GM21737 (cell line): ENCODE measurements at regions not wholly inside any gene's neighbourhood (a gene's known extent, or its start where the extent isn't known, plus 50 kb on each side); places are given as distances from the start of the nearest gene placed in this dataset.
"Not testable (repeated sequence)": the region's sequence is repeated elsewhere in the genome, so short reads cannot be mapped to it uniquely, and the experiment has no call there.

ENCODE experiments used
- ATAC-seq: cut with Tn5 transposase; IDR thresholded peaks from one replicate; pipeline ENCODE4 v1.9.1; 2021; ENCODE audit warnings: mild to moderate bottlenecking, moderate library complexity; ENCODE audit not compliant: unreplicated experiment

GRCh38 chr5:164251781-164252180 is 746.4 kb downstream of the MAT2B start:
- not testable (repeated sequence) for ATAC-seq

GRCh38 chr5:164253764-164254163 is 748.3 kb downstream of the MAT2B start:
- no peak for ATAC-seq

GRCh38 chr5:164255598-164256213 is 750.3 kb downstream of the MAT2B start:
- no peak for ATAC-seq

- no peak for ATAC-seq
Observed at GRCh38 chr5:164256351-164256750, 750.9 kb downstream of the MAT2B start.

- no peak for ATAC-seq
Observed at GRCh38 chr5:164256954-164257353, 751.5 kb downstream of the MAT2B start.

- ATAC-seq: no peak
Observed at GRCh38 chr5:164265566-164265965, 760.1 kb downstream of the MAT2B start.

GRCh38 chr5:164266571-164266970 is 761.2 kb downstream of the MAT2B start:
- no peak for ATAC-seq

- ATAC-seq: no peak
Observed at GRCh38 chr5:164277720-164278119, 772.3 kb downstream of the MAT2B start.

- ATAC-seq: no peak
Observed at GRCh38 chr5:164289526-164289925, 784.1 kb downstream of the MAT2B start.

GRCh38 chr5:164296603-164297080 is 791.2 kb downstream of the MAT2B start:
- no peak for ATAC-seq

- ATAC-seq: no peak
Observed at GRCh38 chr5:164298165-164298564, 792.7 kb downstream of the MAT2B start.

- ATAC-seq: no peak
Observed at GRCh38 chr5:164300295-164300694, 794.9 kb downstream of the MAT2B start.

- ATAC-seq: no peak
Observed at GRCh38 chr5:164301136-164301535, 795.7 kb downstream of the MAT2B start.

- ATAC-seq: no peak
Observed at GRCh38 chr5:164301708-164302107, 796.3 kb downstream of the MAT2B start.

GRCh38 chr5:164302533-164303235 is 797.3 kb downstream of the MAT2B start:
- no peak for ATAC-seq

- no peak for ATAC-seq
Observed at GRCh38 chr5:164303646-164304215, 798.3 kb downstream of the MAT2B start.

GRCh38 chr5:164306662-164307061 is 801.2 kb downstream of the MAT2B start:
- ATAC-seq: no peak

- no peak for ATAC-seq
Observed at GRCh38 chr5:164312801-164313200, 807.4 kb downstream of the MAT2B start.

GRCh38 chr5:164317676-164318075 is 812.3 kb downstream of the MAT2B start:
- ATAC-seq: no peak

- ATAC-seq: no peak
Observed at GRCh38 chr5:164319161-164319560, 813.7 kb downstream of the MAT2B start.

GRCh38 chr5:164324239-164324638 is 818.8 kb downstream of the MAT2B start:
- ATAC-seq: no peak

GRCh38 chr5:164326219-164326618 is 820.8 kb downstream of the MAT2B start:
- ATAC-seq: no peak
